ENCODE measurements at regions not wholly inside any gene's neighbourhood (a gene's known extent, or its start where the extent isn't known, plus 50 kb on each side); places are given as distances from the start of the nearest gene placed in this dataset.

DNA sequence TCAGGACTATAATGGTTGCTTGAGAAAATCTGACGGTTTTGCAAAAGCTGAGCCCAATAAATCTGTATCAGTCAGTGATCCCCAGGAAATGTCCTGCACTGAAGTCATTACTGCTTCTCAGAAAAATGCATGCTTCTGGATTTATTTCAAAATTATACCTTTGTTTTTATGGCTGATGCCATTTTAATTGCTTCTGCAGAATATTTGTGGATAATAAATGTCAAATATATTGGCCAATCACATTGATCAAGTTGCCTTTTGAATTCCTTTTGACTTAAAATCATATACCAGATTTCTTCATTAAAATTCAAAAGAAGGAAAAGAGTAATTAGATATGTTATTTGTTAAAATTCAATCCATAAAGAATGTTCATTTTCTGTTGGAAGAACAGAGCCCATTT, 842.9 kb upstream of the ADGRL4 start:
- H3K36me3 Mint-ChIP-seq (ENCODE audit: low read depth), result no peaks in the 10 kb centered on the region
- ATAC-seq (ENCODE audit: poor library complexity), result no peak
- H3K9me3 Mint-ChIP-seq, result no peaks in the 10 kb centered on the region
- no peak overlapping the region for H3K27ac ChIP-seq (ENCODE audit: low read depth in 1 of 2, low read length in 2 of 2)
- intact Hi-C loops (cut with DNase I, micrococcal nuclease), result no loop called here
- no peaks in the 10 kb centered on the region for H3K36me3 ChIP-seq (ENCODE audit: insufficient read depth, low read length)
- CTCF ChIA-PET, result no interaction called here
- no peaks in the 10 kb centered on the region for H3K27me3 ChIP-seq (ENCODE audit: control insufficient read depth in 1 of 2, insufficient read depth in 2 of 2, low read length in 2 of 2)
- no peak overlapping the region for H3K27ac Mint-ChIP-seq
- H3K4me1 ChIP-seq (ENCODE audit: insufficient read depth, low read length), result no peaks in the 10 kb centered on the region
- H3K27me3 Mint-ChIP-seq, result no peaks in the 10 kb centered on the region
- POLR2A ChIA-PET, result no interaction called here
- no peak for DNase-seq
- no peak for TF ChIP-seq CTCF (IDR thresholded peaks at IDR 0.05)
- no peaks in the 10 kb centered on the region for H3K4me1 Mint-ChIP-seq (ENCODE audit: low read depth)
- no peak overlapping the region for H3K4me3 Mint-ChIP-seq
- H3K9me3 ChIP-seq (ENCODE audit: control insufficient read depth in 1 of 2, insufficient read depth in 1 of 2, low read length in 2 of 2), result no peaks in the 10 kb centered on the region
- no peak overlapping the region for H3K4me3 ChIP-seq (ENCODE audit: low read length)

GRCh38 chr1:79848316-79848715, 841.8 kb upstream of the ADGRL4 start:
- H3K27me3 ChIP-seq (ENCODE audit: control insufficient read depth in 1 of 2, insufficient read depth in 2 of 2, low read length in 2 of 2), result no peaks in the 10 kb centered on the region
- ChIA-PET POLR2A (no interaction called here), CTCF (no interaction called here)
- Mint-ChIP-seq H3K9me3 (no peaks in the 10 kb centered on the region), H3K4me3 (no peak overlapping the region), H3K36me3 (ENCODE audit: low read depth) (no peaks in the 10 kb centered on the region), H3K27me3 (no peaks in the 10 kb centered on the region), H3K27ac (no peak overlapping the region), H3K4me1 (ENCODE audit: low read depth) (no peaks in the 10 kb centered on the region)
- H3K36me3 ChIP-seq (ENCODE audit: insufficient read depth, low read length), result no peaks in the 10 kb centered on the region
- no peak overlapping the region for H3K27ac ChIP-seq (ENCODE audit: low read depth in 1 of 2, low read length in 2 of 2)
- no peak for TF ChIP-seq CTCF (IDR thresholded peaks at IDR 0.05)
- H3K4me1 ChIP-seq (ENCODE audit: insufficient read depth, low read length), result no peaks in the 10 kb centered on the region
- intact Hi-C loops (cut with DNase I, micrococcal nuclease), result no loop called here
- DNase-seq (no peak), ATAC-seq (ENCODE audit: poor library complexity) (no peak)
- no peaks in the 10 kb centered on the region for H3K9me3 ChIP-seq (ENCODE audit: control insufficient read depth in 1 of 2, insufficient read depth in 1 of 2, low read length in 2 of 2)
- no peak overlapping the region for H3K4me3 ChIP-seq (ENCODE audit: low read length)

DNA sequence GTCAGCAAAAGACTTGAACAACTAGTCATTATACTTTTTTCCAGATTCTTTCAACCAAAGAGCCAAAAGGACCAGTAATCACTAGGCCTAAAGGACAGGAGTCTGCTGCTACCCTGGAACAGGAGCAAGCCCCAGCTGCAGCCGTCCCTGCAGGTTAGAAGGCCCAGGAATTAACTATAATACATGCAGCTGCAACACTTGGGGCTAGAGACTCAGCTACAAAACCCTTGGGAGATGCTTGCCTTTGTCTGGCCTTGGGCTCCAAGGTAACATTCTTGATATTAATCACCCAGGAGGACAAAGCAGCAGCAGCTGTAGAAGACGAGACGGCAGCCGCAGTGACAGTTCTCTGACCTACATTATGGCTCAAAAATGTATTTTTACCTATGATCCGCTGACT, 841.2 kb upstream of the ADGRL4 start:
- ChIA-PET POLR2A (no interaction called here), CTCF (no interaction called here)
- no peaks in the 10 kb centered on the region for H3K4me1 ChIP-seq (ENCODE audit: insufficient read depth, low read length)
- no peak for ATAC-seq (ENCODE audit: poor library complexity)
- no peaks in the 10 kb centered on the region for H3K27me3 Mint-ChIP-seq
- no peak overlapping the region for H3K4me3 Mint-ChIP-seq
- no peak overlapping the region for H3K4me3 ChIP-seq (ENCODE audit: low read length)
- intact Hi-C loops (cut with DNase I, micrococcal nuclease), result no loop called here
- no peaks in the 10 kb centered on the region for H3K4me1 Mint-ChIP-seq (ENCODE audit: low read depth)
- no peaks in the 10 kb centered on the region for H3K9me3 Mint-ChIP-seq
- no peaks in the 10 kb centered on the region for H3K9me3 ChIP-seq (ENCODE audit: control insufficient read depth in 1 of 2, insufficient read depth in 1 of 2, low read length in 2 of 2)
- no peak overlapping the region for H3K27ac Mint-ChIP-seq
- TF ChIP-seq CTCF (IDR thresholded peaks at IDR 0.05), result no peak
- H3K27me3 ChIP-seq (ENCODE audit: control insufficient read depth in 1 of 2, insufficient read depth in 2 of 2, low read length in 2 of 2), result no peaks in the 10 kb centered on the region
- DNase-seq, result no peak
- no peaks in the 10 kb centered on the region for H3K36me3 Mint-ChIP-seq (ENCODE audit: low read depth)
- H3K36me3 ChIP-seq (ENCODE audit: insufficient read depth, low read length), result no peaks in the 10 kb centered on the region
- H3K27ac ChIP-seq (ENCODE audit: low read depth in 1 of 2, low read length in 2 of 2), result no peak overlapping the region
